Upper lobe of right lung (tissue), 1 donor: ENCODE measurements at regions not wholly inside any gene's neighbourhood (a gene's known extent, or its start where the extent isn't known, plus 50 kb on each side); places are given as distances from the start of the nearest gene placed in this dataset.
"Not testable (repeated sequence)": the region's sequence is repeated elsewhere in the genome, so short reads cannot be mapped to it uniquely, and the experiment has no call there.

Source experiments
- ATAC-seq: fragments of 200-7000 bp; cut with Tn5 transposase; one replicate; pipeline ENCODE4 v1.9.1; 2020; ENCODE audit warnings: mild to moderate bottlenecking, moderate library complexity
- DNase-seq: peaks from one replicate; pipeline ENCODE4 v3.0.0-alpha.2; 2020
- H3K27ac ChIP-seq: fragments of 200-600 bp; one replicate; pipeline ENCODE4 v1.8.0; 2022
- H3K27me3 ChIP-seq: fragments of 200-600 bp; one replicate; pipeline ENCODE4 v1.8.0; 2022; ENCODE audit warnings: mild to moderate bottlenecking
- H3K36me3 ChIP-seq: fragments of 200-600 bp; one replicate; pipeline ENCODE4 v1.8.0; 2022
- H3K4me1 ChIP-seq: fragments of 200-600 bp; one replicate; pipeline ENCODE4 v1.8.0; 2022
- H3K4me3 ChIP-seq: fragments of 200-600 bp; one replicate; pipeline ENCODE4 v1.8.0; 2022; ENCODE audit warnings: mild to moderate bottlenecking
- H3K9me3 ChIP-seq: fragments of 200-600 bp; one replicate; pipeline ENCODE4 v1.8.0; 2022
- CTCF ChIP-seq: fragments of 200-600 bp; IDR thresholded peaks from one replicate; pipeline ENCODE4 v1.8.0; 2022; ENCODE audit warnings: antibody characterized with exemption
- intact Hi-C: fragments of 100-400 bp; cut with DNase I; formaldehyde crosslinking; loops from one replicate; pipeline ENCODE4 v1.11.0; 2022
- donor health status: DM: no; HTN: yes; CAD: no; lungs with severe emphysema.

- ATAC-seq (no peak), DNase-seq (no peak)
- no peak overlapping the region for H3K4me3 ChIP-seq
- H3K27ac ChIP-seq, result no peak overlapping the region
- no peaks in the 10 kb centered on the region for H3K9me3 ChIP-seq
- intact Hi-C loops, result no loop called here
- H3K27me3 ChIP-seq, result no peaks in the 10 kb centered on the region
- TF ChIP-seq CTCF, result no peak
- no peaks in the 10 kb centered on the region for H3K36me3 ChIP-seq
- H3K4me1 ChIP-seq, result peaks cover 3% of the 10 kb centered on the region
Observed at GRCh38 chr9:89685698-89686097, 80.9 kb downstream of the GADD45G start.

GRCh38 chr9:89686126-89686525, 81.3 kb downstream of the GADD45G start:
- ATAC-seq (peak; percentile 20), DNase-seq (no peak)
- H3K27ac ChIP-seq, result no peak overlapping the region
- no peak for TF ChIP-seq CTCF
- H3K4me1 ChIP-seq, result peaks cover 3% of the 10 kb centered on the region
- no peaks in the 10 kb centered on the region for H3K36me3 ChIP-seq
- intact Hi-C loops, result no loop called here
- H3K4me3 ChIP-seq, result no peak overlapping the region
- H3K27me3 ChIP-seq, result no peaks in the 10 kb centered on the region
- no peaks in the 10 kb centered on the region for H3K9me3 ChIP-seq

DNA sequence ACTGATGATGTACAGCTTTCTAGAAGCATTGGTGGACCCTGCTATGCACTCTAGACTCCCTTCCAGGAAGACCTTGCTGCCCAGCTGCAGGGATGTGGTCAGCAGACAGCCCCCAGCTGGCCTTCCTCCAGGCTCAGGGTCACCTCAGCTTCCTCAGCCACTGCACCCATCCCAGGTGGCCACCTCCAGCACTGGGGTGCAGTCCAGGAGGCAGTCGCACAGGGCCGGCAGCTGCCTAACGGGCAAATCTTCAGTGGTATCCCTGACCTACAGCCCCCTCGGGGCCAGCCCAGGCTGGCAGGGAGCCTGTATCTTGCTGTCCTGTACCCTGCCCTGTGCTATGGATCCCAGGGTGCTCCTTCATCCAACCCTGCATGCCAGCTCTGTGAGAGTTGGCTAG, 81.8 kb downstream of the GADD45G start:
- intact Hi-C loops, result no loop called here
- Histone ChIP-seq H3K27ac (no peak overlapping the region), H3K4me1 (peaks cover 3% of the 10 kb centered on the region), H3K36me3 (no peaks in the 10 kb centered on the region), H3K9me3 (no peaks in the 10 kb centered on the region), H3K27me3 (no peaks in the 10 kb centered on the region), H3K4me3 (no peak overlapping the region)
- no peak for TF ChIP-seq CTCF
- DNase-seq (no peak), ATAC-seq (no peak)

DNA sequence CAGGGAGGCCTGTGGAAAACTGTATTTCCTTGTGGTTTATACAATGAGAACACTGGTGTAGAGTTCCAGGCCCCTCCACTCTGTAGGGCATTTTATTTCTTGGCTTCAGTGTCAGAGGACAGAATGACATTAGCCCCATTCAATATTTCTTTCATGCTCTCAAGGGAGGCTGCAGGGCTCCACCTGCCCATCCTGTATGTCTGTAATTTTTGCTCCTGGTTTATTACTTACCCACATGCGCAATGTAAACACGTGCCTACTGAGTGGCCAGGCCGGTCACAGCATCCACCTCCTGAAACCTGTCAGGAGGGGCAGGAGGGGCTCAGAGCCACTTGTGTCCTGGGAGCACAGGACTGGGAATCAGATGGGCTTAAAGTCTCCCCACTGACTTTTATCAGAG, 82.4 kb downstream of the GADD45G start:
- H3K4me1 ChIP-seq, result peaks cover 3% of the 10 kb centered on the region
- no peaks in the 10 kb centered on the region for H3K27me3 ChIP-seq
- no peaks in the 10 kb centered on the region for H3K36me3 ChIP-seq
- TF ChIP-seq CTCF, result no peak
- H3K4me3 ChIP-seq, result no peak overlapping the region
- ATAC-seq (no peak), DNase-seq (no peak)
- intact Hi-C loops, result no loop called here
- H3K27ac ChIP-seq, result no peak overlapping the region
- no peaks in the 10 kb centered on the region for H3K9me3 ChIP-seq

- Histone ChIP-seq H3K9me3 (no peaks in the 10 kb centered on the region), H3K4me1 (peaks cover 3% of the 10 kb centered on the region), H3K27me3 (no peaks in the 10 kb centered on the region), H3K36me3 (no peaks in the 10 kb centered on the region), H3K4me3 (no peak overlapping the region), H3K27ac (no peak overlapping the region)
- ATAC-seq (no peak), DNase-seq (no peak)
- intact Hi-C loops, result no loop called here
- no peak for TF ChIP-seq CTCF
Observed at GRCh38 chr9:89687848-89688247, 83.0 kb downstream of the GADD45G start.

DNA sequence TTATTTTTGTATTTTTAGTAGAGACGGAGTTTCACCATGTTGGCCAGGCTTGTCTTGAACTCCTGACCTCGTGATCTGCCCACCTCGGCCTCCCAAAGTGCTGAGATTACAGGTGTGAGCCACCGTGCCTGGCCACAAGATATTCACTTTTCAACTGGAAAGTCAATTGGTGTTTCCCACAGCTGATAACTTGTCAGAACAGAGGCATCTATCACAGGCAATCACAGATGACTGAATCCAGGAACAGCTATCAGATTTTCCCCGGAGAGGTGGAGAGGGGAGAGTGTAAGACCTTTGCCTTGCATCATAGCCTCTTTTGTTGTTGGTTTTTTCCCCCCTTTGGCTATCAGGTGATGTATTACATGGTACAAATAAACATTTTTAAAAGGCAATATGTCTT, 84.5 kb downstream of the GADD45G start:
- DNase-seq, intact Hi-C loops: not testable (repeated sequence)

More for the DNA sequence above, 84.5 kb downstream of the GADD45G start:
- not testable (repeated sequence) for H3K27me3 ChIP-seq, H3K27ac ChIP-seq, H3K4me3 ChIP-seq, H3K9me3 ChIP-seq, H3K36me3 ChIP-seq, ATAC-seq, H3K4me1 ChIP-seq
